GM21619 (cell line): ENCODE measurements at regions not wholly inside any gene's neighbourhood (a gene's known extent, or its start where the extent isn't known, plus 50 kb on each side); places are given as distances from the start of the nearest gene placed in this dataset.
"Not testable (repeated sequence)": the region's sequence is repeated elsewhere in the genome, so short reads cannot be mapped to it uniquely, and the experiment has no call there.

Experiments
- ATAC-seq: cut with Tn5 transposase; IDR thresholded peaks from one replicate; pipeline ENCODE4 v1.9.1; 2021; ENCODE audit not compliant: unreplicated experiment

DNA sequence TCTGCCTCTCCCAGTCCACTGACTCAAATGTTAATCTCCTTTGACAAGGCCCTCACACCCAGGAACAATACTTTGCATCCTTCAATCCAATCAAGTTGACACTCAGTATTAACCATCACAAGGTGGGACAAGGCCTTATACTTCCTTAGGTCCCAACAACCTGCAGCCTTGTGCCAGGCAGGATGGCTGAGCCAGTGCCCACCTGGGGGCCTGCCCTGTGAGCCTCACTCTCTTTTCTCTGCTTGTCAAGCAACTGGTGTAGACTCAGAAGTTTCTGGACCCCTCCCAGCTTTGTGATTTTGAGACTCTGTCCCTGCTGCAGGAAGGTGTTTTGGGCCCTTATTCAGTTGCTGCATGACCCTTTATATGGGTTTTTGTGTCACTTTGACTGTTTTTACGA lies 310.0 kb upstream of the C1orf174 start:
- no peak for ATAC-seq

DNA sequence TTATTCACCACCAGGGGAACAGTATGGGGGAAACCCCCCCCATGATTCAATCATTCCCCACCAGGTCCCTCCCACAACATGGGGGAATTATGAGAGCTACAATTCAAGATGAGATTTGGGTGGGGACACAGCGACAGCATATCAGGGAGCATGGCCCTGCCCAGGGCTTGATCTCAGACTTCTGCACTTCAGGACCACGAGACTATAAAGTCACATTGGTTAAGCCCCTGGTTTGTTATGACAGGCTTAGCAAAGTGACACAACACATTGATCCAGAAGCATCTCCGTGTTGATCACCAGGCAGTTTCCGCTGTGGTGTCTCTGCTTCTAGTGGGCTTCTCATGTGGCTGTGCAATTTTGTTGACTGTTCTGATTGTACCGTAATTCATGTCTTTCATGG lies 312.7 kb upstream of the C1orf174 start:
- ATAC-seq = no peak

DNA sequence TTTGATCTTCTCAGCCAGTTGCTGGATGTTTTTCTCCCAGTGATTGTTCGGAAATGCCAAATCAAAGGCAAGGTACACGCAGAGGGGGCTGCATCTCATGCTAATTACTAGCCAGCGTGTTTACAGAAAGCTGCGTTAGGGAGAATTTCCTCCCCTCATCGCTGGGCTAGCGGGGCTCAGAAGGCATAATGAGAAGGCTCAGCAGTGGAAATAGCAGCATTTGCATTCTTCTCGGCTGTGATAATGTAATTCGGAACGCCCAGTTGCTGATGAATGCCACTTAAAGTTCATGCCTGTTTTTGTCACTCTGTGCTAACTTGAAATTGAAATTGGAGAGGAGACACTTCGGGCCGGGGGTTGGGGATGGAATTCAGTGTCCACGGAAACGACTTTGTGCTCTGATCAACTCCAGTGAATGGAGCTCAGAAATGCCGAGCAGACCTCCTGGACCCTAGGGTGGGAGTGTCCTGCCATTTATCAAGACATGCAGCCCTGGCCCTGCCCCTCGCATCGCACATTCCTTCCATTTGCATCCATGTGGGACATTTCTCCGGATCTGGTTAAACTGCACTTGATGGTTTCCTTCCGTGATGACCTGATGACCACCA lies 313.4 kb upstream of the C1orf174 start:
- ATAC-seq = no peak

DNA sequence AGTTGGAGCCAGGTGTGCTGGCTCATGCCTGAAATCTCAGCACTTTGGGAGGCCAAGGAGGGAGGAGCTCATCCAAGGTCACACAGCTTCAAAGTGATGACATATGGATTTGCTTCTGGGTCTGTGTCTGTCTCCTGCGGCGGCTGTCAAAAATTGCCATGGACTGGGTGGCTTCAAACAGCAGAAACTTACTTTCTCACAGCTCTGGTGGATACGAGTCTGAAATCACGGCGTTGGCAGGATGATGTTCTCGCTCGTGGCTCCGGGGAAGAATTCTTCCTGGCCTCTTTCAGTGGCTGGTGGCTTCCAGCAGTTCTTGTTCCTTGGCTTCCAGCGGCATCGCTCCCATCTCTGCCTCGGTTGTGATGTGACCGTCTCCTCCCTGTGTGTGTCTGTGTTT lies 314.8 kb upstream of the C1orf174 start:
- ATAC-seq = no peak

DNA sequence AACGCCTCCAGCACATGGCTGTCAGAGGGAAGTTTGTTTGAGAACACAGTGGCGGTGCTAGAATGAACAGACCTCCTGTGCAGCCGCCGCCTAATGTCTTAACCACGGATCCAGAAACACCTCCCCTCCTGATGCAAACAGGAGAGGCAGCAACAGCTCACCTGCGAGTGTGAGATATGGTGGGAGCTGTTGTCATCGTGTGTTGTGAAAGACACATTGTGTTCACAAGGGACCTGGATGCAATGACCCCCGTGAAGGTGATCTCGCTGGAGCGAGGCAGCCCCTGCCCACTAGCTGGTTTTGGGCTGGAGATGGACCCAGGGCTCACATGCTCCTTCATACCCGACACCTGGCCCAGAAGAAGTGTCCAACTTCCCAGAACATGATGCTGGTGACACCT lies 315.3 kb upstream of the C1orf174 start:
- no peak for ATAC-seq

DNA sequence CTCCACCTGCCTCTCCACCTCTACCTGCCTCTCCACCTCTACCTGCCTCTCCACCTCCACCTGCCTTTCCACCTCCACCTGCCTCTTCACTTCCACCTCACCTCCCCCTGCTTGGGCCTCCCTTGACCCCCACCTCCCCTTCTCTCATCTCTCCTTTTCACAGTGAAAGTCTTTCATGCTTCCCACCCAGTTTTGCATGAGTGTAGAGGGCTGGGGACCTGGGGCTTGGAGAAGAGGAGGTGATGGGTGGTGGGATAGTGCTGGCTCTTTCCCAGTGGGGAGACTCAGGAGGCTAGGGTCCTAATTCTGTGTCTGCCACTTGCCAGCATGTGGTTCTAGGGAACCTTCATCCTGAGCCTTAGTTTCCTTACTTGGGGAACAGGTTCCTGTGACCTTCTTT lies 316.2 kb upstream of the C1orf174 start:
- no peak for ATAC-seq

DNA sequence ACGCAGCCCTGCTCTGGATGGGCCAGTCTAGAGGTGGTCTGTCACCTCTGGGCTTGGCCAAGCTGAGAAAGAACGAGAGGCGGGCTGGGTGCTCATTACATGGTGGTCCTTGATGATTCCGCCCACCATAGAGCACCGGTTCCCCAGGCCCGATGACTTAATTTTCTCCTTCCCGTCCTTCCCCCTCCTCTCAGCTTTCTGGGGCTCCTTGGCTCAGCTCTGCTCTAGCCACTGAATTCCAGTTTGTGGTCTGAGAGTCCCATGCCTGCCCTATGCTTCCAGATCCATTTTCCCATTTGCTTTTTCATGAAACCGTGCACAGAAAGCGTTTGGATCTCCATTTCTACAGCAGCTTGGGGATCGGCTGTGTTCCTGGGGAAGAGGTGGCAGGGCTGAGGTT lies 318.5 kb upstream of the C1orf174 start:
- ATAC-seq = no peak

DNA sequence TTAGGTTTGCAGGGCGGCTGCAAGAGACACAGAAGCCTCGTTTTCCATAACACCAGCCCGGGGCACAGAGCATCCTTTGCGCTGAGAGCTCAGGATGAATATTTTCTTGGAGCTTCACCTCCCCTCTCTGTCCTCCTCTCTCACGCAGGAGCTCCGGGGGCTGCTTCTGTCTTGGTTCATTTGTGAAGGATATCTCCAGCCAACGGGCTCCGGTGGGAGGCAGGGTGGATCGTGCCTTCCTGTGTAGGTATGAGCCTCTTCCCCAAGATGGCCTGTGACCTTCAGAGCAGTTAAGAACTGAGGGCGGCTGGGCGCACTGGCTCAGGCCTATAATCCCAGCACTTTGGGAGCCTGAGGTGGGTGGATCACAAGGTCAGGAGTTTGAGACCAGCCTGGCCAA lies 319.0 kb upstream of the C1orf174 start:
- no peak for ATAC-seq

DNA sequence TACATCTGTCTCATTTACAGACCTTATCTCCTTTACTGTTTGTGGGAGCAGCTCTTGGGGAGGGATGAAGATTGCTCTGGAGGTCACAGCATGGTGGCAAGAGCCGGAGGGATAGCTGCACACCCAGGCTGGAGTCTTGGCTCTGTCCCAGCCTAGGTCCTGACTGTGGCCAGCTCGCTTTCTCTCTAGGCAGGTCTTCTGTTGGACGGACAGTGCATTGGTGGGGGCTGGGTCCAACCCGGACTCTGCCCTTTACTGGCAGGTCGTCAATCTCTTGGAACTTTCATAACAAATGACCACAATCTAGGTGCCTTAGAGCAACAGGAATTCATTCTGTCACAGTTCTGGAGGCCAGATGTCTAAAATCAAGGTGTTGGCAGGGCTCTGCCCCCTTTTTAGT lies 319.8 kb upstream of the C1orf174 start:
- no peak for ATAC-seq

DNA sequence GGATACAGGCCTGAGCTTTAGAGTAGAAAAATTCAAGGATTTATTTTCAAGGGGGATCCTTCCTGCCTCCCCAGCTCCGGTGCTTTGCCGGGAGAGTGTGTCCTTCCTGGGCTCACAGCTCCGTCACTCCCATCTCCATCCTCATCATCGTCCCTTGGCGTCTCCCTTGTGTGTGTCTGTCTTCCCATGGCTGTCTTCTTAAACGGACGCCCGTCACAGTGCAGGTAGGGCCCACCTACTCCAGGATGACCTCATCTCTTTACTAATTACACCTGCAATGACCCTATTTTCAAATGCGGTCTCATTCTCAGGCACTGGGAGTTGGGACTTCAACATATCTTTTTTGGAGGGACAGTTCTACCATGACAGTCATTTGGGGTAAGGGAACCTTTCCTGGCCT lies 320.3 kb upstream of the C1orf174 start:
- no peak for ATAC-seq

DNA sequence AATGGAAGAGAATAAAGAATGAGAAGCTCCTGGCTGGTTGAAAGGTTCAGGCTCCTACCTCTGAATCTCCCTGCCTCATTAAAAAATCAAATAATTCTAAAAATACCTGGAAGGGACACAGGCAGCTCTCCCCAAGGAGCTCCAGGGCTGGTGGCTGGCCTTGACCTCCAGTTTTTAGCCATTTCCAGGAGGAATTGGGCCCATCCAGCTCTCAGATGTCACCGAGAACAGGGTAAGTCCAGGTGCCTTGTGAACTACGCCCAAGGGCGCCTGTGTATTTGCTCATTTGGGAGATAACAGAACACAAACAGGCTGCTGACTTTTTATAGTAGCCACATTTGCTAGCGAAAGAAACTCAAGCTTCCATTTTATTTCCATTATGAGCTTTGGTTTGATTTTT lies 321.0 kb upstream of the C1orf174 start:
- no peak for ATAC-seq

DNA sequence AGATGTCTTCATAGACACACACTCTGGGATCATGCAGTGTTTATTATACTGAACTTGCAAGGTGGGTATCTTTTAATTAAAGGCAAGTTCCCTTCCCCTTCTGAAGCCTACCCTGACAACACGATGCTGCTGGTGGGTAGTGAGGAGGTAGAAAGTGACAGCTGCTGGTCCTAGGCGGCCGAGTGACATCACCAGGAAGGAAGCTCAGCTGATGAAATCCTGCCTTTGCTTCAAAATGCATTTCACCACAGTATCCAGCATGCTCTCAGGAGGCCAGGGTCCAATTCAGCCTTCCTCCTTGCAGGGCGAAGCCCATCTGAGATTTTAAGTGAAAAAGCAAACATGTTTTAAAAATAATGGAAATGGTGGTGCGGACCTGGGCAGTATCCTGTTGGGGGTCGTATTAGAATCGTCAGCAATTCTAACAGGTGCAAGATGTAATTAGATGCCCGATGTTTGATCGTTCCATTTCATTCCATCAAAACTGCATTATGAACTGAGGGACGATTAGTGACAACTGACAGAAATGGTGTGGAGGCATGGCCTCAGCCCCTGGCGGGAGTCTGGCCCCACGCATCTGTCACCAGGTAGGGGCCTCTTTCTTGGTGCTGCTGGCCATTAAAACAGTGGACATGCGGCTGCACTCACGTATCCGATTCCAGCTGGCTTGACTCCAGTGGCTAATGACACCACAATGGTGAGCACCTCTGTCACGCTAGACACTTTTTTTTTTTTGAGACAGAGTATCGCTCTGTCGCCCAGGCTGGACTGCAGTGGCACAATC lies 324.8 kb upstream of the C1orf174 start:
- ATAC-seq = no peak

DNA sequence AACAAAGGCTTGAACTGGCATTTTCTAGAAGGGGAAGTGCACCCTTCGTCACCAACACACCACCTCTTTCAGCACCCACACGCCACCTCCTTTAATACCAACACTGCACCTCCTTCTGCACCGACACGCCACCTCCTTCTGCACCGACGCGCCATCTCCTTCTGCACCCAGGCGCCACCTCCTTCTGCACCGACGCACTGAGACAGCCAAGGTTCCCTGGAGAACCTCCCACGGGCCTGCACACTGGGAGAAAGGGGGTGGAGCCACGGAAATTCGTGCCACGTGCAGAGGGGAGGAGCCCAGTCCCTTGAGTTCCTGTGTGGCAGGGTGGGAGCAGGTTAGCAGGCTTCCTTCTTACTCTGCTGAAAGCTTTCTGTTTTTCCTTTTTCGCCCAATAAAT lies 327.9 kb upstream of the C1orf174 start:
- no peak for ATAC-seq

DNA sequence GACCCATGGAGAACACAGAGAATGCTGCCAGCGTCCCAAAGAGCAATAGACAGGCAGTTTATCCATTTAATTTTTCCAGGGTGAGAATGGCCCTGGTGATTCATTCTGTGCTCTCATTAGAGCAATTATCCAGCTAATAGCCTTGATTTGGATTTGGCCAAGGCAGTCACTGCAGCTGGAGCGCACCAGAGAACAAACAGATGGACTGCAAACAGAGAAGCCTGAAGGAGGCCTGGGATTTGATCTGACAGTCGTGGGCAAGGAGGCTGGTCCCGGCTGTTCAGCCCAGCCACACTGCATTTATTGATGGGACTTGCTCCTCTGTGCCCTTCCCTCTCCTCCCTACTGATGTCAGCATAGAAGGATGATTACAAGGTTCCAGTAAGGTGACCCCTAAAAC lies 353.9 kb upstream of the C1orf174 start:
- ATAC-seq = no peak

DNA sequence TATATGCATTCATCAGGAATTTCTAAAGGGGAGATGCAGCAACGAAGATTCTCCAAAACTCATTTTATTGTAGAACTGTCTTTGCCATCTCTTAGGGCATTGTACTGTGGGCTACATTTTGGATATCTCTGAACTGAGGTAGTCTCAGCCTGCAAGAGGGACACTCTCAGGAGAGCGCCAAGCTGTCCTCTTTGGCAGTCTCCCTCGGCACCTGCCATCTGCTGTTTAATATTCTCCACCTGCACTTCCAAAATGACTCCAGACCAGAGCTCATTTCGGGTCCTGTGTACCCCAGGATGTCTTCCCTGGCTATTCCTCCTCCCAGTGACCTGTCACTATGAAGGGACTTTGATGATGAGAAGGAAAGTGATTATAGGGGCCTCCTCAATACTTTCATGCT lies 356.3 kb upstream of the C1orf174 start:
- no peak for ATAC-seq

DNA sequence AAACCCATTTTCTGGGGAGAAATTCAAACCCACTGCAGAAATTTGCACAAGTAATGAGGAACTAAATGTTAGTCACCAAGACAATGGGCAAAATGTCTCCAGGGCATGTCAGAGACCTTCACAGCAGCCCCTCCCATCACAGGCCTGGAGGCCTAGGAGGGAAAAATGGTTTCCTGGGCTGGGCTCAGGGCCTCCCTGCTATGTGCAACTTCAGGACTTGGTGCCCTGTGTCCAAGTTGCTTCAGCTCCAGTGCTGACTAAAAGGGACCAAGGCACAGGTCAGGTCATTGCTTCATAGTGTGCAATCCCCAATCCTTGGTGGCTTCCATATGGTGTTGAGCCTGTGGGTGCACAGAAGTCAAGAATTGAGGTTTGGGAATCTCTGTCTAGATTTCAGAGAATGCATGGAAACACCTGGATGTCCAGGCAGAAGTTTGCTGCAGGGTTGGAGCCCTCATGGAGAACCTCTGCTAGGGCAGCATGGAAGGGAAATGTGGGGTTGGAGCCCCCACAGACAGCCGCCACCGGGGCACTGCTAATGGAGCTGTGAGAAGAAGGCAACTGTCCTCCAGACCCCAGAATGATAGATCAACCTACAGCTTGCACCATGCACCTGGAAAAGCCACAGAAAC lies 358.2 kb upstream of the C1orf174 start:
- not testable (repeated sequence) for ATAC-seq

DNA sequence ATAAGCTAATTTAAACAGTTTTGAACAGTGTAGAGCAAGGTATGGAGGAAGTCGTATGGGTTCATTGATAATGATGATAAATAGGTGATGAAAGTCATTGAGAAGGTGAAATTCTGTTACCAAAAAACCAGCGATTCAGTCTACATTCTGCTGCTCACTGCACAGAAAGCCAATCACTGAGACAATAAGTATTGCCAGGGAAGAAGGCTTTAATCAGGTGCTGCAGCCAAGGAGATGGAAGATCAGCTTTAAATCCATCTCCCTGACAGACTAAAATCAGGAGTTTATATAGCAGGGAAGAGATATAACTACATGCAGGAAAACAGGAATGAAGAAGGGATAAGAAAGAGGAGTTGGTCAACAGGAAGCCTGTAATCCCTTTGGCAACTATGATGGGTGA lies 361.3 kb upstream of the C1orf174 start:
- ATAC-seq = no peak

DNA sequence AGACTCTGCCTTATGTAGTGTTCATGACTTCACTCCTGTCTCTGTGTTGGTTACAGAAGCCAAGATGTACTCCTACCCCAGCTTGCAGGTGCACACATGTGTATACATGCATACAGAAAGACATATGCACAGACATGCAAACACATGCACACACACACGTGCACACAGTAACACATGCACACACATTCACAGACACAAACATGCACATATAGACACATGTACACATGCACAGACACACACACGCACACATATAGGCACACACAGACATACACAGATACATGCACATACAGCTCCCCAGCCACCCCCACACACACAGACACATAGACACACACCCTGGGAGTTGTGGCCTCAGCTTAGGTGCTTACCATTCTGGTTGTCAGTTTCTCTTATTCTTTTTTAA lies 362.6 kb upstream of the C1orf174 start:
- no peak for ATAC-seq

DNA sequence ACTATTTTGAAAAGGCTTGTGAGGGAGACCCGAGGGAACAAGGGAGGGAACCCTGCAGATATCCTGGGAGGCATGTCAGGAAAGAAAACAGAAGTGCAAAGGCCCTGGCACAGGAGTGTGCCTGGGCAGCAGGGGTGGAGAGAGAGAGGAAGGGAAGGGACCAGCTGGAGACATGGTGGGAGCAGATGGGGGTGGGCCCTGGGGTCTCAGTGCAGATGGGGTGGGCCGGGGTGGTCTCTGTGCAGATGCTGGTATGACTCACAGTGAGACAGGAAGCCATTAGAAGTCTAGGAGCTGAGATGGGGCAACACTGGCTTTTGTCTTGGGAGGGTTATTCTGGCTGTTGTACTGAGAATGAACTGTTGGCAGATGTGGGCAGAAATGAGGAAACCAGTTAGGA lies 363.6 kb upstream of the C1orf174 start:
- ATAC-seq = no peak

DNA sequence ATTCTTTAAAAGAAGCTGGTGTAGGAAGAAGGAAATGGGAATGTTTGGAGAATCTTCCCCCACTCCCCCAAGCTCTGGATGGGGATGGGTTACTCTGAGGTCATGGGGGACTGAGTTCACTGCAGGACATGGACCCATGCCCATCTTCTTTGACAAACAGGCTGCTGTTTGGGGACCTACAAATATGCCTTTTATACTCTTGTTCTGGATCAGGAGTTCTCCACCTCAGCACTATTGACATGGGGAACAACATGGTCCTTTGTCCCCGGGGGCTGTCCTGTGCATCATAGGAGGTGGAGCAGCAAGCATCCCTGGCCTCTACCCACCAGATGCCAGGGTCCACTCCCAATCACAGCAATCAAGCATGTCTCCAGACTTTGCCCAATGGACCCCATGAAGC lies 365.8 kb upstream of the C1orf174 start:
- no peak for ATAC-seq

DNA sequence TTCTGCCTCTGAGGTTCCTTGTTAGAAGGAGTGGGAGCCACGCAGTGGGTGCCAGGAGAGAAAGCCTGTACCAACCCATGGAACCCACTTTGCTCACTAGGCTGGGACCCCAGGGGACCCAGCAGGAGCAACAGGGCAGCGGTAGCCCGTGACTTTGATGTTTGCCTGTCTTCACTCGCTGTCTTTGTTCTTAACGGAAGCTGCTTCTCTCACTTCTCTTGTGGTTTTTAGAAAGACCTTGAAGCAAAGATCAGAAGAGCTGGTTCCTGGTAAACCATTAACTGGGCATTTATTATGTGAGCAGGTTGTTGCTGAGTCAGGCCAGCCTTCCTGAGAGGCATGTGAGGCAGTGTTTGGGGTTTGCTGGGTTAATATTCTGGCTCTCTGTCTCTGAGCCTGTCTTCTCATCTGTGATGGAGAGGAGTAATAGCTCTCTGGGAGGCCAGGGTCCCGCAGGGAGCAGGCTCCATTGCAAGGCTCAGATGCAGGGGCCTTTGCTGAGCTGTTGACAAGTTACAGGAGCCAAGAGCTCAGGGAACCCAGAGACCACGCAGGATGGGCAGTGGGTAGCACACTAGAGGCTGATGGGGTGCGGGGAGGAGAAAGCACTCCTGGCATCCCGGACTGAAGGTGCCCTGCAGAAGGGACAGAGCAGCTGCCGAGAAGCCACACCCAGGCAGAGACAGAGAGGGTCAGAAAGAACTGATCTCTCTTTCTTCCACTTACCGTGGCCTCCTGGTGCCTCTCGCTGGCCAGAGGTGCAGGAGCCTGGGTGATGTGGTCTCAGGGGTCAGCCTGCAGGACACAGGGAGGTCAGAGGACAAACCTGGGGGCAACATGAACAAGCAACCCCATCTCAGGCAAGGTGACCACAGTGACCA lies 367.5 kb upstream of the C1orf174 start:
- peak; percentile 95 for ATAC-seq
